AG04449 (cell line): ENCODE measurements at regions not wholly inside any gene's neighbourhood (a gene's known extent, or its start where the extent isn't known, plus 50 kb on each side); places are given as distances from the start of the nearest gene placed in this dataset.

Experiments
- CTCF ChIA-PET: fragments of 350-600 bp; formaldehyde crosslinking; extraction: SDS; loops from one replicate; lab custom pipeline; 2021; ENCODE audit warnings: antibody characterized with exemption; lab: Yijun Ruan, JAX
- POLR2A ChIA-PET: fragments of 400-600, 350-600 bp; formaldehyde crosslinking; extraction: SDS; loops from one replicate; lab custom pipeline; 2020; ENCODE audit warnings: antibody characterized with exemption, inconsistent platforms; lab: Yijun Ruan, JAX
- DNase-seq: peaks from one replicate; pipeline ENCODE4 v3.0.0-alpha.2; 2010; ENCODE audit warnings: low read depth, low spot score
- H3K4me3 ChIP-seq: 2 replicates; pipeline ENCODE4 v1.5.1; 2011; ENCODE audit warnings: low read depth, mild to moderate bottlenecking, control low read depth, low read length
- TF ChIP-seq, protein P1 (sequence below): IDR thresholded peaks from one replicate; pipeline ENCODE4 v1.5.1; 2011; ENCODE audit warnings: mild to moderate bottlenecking, moderate library complexity, low read length, control low read depth, inconsistent platforms; ENCODE audit not compliant: insufficient read depth; ENCODE audit errors: missing control alignments

DNA sequence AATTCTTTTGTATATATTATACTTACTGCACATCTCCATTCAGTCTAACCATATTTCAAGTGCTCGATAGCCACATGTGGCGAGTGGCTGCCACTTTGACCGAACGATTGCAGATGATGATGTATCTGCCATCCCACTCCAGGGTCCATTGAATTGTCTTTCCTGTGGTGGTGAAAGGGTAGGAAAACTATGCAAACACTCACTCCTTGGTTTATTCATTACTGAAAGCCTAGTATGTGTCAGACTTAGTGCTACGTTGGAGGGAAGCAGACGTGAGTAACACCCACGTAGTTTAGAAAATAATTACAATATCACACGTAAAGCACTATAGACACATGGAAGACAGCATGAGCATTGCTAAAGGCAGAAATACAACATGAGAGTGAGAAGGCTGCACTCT, 353.7 kb downstream of the CSNK1G3 start:
- DNase-seq: no peak
- no peak overlapping the region for H3K4me3 ChIP-seq
- ChIA-PET POLR2A (no interaction called here), CTCF (no interaction called here)
- TF ChIP-seq, protein P1, sequence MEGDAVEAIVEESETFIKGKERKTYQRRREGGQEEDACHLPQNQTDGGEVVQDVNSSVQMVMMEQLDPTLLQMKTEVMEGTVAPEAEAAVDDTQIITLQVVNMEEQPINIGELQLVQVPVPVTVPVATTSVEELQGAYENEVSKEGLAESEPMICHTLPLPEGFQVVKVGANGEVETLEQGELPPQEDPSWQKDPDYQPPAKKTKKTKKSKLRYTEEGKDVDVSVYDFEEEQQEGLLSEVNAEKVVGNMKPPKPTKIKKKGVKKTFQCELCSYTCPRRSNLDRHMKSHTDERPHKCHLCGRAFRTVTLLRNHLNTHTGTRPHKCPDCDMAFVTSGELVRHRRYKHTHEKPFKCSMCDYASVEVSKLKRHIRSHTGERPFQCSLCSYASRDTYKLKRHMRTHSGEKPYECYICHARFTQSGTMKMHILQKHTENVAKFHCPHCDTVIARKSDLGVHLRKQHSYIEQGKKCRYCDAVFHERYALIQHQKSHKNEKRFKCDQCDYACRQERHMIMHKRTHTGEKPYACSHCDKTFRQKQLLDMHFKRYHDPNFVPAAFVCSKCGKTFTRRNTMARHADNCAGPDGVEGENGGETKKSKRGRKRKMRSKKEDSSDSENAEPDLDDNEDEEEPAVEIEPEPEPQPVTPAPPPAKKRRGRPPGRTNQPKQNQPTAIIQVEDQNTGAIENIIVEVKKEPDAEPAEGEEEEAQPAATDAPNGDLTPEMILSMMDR: no peak

DNA sequence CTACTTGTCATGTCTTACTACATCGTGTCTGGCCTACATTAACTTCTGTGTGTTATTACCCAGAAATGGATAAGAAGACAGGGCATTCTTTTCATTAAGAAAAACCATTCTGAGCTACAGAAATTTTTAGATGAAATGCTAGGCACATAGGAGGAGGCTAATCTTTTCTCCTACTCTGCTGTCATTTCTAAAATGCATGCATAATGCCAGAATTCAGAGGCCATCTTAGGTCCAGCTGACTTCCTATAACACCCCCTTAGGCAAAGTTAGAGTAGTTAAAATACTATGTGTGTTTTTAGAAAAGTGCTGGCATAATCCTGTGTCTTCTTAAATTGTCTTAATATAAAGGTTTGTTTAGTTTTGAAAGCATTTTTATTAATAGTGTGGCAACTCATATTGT, 352.6 kb downstream of the CSNK1G3 start:
- H3K4me3 ChIP-seq: no peak overlapping the region
- TF ChIP-seq, protein P1: no peak

DNA sequence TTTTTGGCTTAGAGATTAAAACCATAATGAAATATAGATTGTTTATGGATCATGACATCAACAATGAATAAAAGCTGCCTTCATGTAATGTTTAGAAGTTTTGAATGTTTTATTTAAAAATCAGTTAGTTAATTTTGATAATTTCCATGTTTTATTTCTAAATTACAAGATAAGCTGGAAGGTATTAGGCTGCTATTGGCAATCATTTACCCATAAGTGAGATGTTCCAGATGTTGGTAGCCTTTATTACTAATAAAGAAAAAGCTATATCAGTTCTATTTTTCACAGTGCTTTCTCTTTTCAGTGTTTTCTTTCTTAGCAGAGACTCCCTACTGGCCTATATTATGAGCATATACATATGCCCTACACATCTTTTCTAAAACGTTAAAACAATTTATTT, 347.0 kb downstream of the CSNK1G3 start:
- H3K4me3 ChIP-seq: no peak overlapping the region
- TF ChIP-seq, protein P1: no peak
- POLR2A ChIA-PET: no interaction called here
- CTCF ChIA-PET: interaction anchor here (1.6 kb wide), 1 partner anchor 12 kb away, joined by 4 read pairs; no protein-coding TSS in a partner anchor
- no peak for DNase-seq

More for the DNA sequence above, 352.6 kb downstream of the CSNK1G3 start:
- ChIA-PET POLR2A (no interaction called here), CTCF (no interaction called here)
- no peak for DNase-seq

DNA sequence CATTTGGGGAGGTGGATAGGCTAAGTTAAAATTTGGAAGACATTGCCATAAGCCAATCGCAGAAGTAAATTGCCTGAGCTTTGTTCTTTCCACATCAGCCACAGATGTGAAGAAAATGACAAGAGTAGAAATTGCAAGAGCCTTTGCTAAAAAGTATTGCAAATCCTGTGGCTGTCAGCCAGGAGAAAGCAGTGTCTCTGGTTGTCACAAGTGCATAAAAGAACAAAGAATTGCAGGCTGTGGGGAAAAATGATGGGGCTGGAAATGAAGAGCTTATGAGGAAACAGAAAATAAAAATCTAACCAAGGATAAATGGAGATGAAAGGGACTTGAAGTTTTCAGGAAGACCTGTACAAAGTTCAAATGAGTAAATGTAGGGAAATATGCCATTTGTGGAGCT, 344.8 kb downstream of the CSNK1G3 start:
- no peak for DNase-seq
- POLR2A ChIA-PET: no interaction called here
- H3K4me3 ChIP-seq: no peak overlapping the region
- CTCF ChIA-PET: interaction anchor here (1.3 to 2.0 kb wide), 2 partner anchors 11 to 14 kb away, joined by 5 read pairs; no protein-coding TSS in a partner anchor
- TF ChIP-seq, protein P1: no peak

DNA sequence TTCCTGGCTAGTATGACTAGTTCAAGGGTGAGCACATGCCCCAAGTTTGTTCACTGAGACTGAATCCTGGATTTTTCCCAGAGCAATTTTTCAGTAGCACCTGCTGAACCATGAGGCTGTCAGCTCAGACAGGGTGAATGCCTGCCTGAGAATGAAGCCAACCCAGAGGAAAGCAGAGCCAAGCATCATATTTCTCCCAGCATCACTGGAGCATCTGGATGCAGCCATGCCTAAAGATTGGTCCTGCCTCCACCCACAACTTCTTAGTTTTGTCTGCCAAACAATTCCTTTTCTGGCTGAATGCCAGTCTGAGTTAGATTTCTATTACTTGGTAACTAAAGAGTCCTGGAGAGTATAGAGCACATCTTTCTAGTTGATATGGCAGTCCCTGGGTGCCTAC, 343.6 kb downstream of the CSNK1G3 start:
- H3K4me3 ChIP-seq: no peak overlapping the region
- CTCF ChIA-PET: no interaction called here
- TF ChIP-seq, protein P1: no peak
- no peak for DNase-seq
- POLR2A ChIA-PET: no interaction called here

DNA sequence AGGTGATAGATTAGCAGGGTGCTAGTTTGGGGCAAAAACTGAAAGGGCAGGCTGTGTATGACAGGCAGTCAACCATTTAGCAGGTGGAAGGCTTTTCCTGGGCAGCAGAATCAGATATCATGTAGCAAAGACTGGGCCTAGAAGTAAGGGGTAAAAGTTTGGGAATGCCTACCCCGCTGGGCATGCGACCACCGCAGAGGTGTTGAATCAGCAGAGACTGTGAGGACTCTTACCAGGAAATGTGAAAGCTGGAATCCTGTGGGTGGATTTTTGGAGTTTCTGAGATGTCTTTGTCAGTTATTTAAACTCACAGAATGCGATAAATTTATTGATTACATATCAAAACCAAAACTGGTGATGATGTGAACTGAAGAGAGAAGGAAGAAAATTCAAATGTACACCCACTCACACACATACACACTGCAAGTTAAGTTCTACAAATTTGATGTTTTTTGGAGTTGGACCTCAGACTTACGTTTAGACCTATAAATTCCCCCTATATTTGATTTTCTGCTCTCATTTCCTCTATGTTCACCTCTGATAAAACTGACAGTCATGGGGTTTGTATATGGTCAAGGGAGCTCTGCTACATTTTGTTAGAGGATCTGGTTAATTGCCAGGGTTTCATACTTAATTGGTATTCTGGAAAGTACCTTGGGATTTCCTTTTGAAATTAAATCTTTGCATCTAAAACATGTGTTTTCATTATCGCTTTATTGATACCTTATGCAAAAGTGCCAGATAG, 333.6 kb downstream of the CSNK1G3 start:
- POLR2A ChIA-PET: no interaction called here
- CTCF ChIA-PET: no interaction called here
- H3K4me3 ChIP-seq: no peak overlapping the region

More for the DNA sequence above, 333.6 kb downstream of the CSNK1G3 start:
- TF ChIP-seq, protein P1: no peak
- no peak for DNase-seq
